Erythroblast (primary cell): ENCODE measurements at regions not wholly inside any gene's neighbourhood (a gene's known extent, or its start where the extent isn't known, plus 50 kb on each side); places are given as distances from the start of the nearest gene placed in this dataset.

Source experiments
- GATA1 ChIP-seq: IDR thresholded peaks from 2 replicates; pipeline ENCODE4 v1.6.1; 2011; ENCODE audit warnings: low read depth, mild to moderate bottlenecking, control low read depth, low read length, moderate library complexity
- POLR2A ChIP-seq: IDR thresholded peaks from 2 replicates; pipeline ENCODE4 v1.6.1; 2011; ENCODE audit warnings: mild to moderate bottlenecking, low read length

GRCh38 chr9:78525986-78526560 lies 229.1 kb downstream of the PSAT1 start:
- no peak for TF ChIP-seq POLR2A
- TF ChIP-seq GATA1: no peak
